ENCODE measurements at regions not wholly inside any gene's neighbourhood (a gene's known extent, or its start where the extent isn't known, plus 50 kb on each side); places are given as distances from the start of the nearest gene placed in this dataset.
"Not testable (repeated sequence)": the region's sequence is repeated elsewhere in the genome, so short reads cannot be mapped to it uniquely, and the experiment has no call there.

DNA sequence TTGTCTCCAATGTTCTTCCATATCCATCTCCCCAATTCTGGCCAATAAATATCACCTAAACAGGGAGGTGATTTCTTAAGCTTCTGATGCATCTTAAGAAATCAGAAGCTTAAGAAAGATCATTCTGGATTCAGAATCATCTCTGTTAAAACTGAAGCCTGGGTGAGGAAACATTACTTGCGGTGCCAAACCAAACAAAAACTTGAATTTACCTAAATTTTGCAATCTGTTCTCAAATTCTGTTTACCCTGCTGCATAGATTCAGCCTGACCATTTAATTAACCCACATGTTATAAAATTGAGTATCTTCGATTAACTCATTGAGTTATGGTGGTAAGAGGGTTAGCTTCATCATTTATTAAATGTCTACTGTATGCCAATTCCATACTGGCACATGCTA lies 204.4 kb upstream of the ZNF385D start:
- no peak overlapping the region for H2AFZ ChIP-seq (ENCODE audit: low read length)
- H3K9me2 ChIP-seq (ENCODE audit: low read depth, low read length): no peaks in the 10 kb centered on the region
- H3K79me2 ChIP-seq (ENCODE audit: insufficient read depth, low read length): no peaks in the 10 kb centered on the region
- no peak overlapping the region for H3K9ac ChIP-seq (ENCODE audit: low read length)
- H3K36me3 ChIP-seq (ENCODE audit: insufficient read depth, low read length): no peaks in the 10 kb centered on the region
- no peaks in the 10 kb centered on the region for H3K9me3 ChIP-seq (ENCODE audit: low read length)
- TF ChIP-seq, protein P1, sequence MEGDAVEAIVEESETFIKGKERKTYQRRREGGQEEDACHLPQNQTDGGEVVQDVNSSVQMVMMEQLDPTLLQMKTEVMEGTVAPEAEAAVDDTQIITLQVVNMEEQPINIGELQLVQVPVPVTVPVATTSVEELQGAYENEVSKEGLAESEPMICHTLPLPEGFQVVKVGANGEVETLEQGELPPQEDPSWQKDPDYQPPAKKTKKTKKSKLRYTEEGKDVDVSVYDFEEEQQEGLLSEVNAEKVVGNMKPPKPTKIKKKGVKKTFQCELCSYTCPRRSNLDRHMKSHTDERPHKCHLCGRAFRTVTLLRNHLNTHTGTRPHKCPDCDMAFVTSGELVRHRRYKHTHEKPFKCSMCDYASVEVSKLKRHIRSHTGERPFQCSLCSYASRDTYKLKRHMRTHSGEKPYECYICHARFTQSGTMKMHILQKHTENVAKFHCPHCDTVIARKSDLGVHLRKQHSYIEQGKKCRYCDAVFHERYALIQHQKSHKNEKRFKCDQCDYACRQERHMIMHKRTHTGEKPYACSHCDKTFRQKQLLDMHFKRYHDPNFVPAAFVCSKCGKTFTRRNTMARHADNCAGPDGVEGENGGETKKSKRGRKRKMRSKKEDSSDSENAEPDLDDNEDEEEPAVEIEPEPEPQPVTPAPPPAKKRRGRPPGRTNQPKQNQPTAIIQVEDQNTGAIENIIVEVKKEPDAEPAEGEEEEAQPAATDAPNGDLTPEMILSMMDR (IDR thresholded peaks at IDR 0.05; ENCODE audit: low read length): no peak
- no peak for TF ChIP-seq EZH2 (IDR thresholded peaks at IDR 0.05; ENCODE audit: borderline replicate concordance, low read length)
- no peaks in the 10 kb centered on the region for H3K4me1 ChIP-seq (ENCODE audit: insufficient read depth, low read length, severe bottlenecking)
- H3K27me3 ChIP-seq (ENCODE audit: insufficient read depth, low read length): no peaks in the 10 kb centered on the region
- no peak overlapping the region for H3K27ac ChIP-seq (ENCODE audit: low read depth, low read length, poor library complexity, severe bottlenecking)
- no peaks in the 10 kb centered on the region for H3F3A ChIP-seq (ENCODE audit: insufficient read depth, low read length)
- H4K20me1 ChIP-seq (ENCODE audit: insufficient read depth, low read length): no peaks in the 10 kb centered on the region
- no peak overlapping the region for H3K4me2 ChIP-seq (ENCODE audit: low read length)
- H3K4me3 ChIP-seq (ENCODE audit: low read depth, low read length, poor library complexity, severe bottlenecking): no peak overlapping the region

DNA sequence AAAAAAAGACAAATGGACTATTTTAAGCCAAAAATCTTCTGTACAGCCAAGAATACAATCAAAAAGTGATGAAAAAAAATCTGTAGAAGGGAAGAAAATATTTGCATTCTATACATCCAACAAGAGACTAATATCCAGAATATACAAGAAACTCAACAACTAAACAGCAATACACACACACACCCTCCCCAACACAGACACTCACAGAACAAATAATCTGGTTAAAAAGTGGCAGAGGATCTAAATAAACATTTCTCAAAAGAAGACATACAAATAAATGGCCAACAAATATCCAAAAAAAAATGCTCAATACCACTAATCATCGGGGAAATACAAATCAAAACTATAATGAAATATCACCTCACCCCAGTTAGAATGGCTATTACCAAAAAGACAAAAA lies 209.0 kb upstream of the ZNF385D start:
- no peak for TF ChIP-seq EZH2 (IDR thresholded peaks at IDR 0.05; ENCODE audit: borderline replicate concordance, low read length)
- TF ChIP-seq, protein P1 (IDR thresholded peaks at IDR 0.05; ENCODE audit: low read length): no peak
- no peak overlapping the region for H3K9ac ChIP-seq (ENCODE audit: low read length)

DNA sequence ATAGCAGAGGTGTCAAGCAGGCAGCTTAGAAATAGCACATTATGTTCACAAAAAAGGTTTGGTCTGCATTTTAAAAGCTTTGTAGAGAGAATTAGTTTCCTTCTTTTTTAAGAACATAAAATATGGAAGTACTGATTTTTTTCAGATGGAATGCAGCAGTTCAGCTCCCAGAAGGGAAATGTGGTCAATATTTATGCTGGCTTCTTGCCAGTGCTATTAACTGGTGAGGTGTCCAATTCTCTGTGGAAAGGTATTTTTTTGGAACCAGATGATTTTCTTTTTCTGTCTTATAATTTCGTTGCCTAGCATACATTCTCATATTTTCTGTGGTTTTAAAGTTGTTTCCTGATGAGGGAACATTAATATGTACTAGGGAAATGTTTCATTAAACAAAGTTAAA lies 211.4 kb upstream of the ZNF385D start:
- no peak overlapping the region for H2AFZ ChIP-seq (ENCODE audit: low read length)
- no peaks in the 10 kb centered on the region for H3K79me2 ChIP-seq (ENCODE audit: insufficient read depth, low read length)
- no peaks in the 10 kb centered on the region for H3F3A ChIP-seq (ENCODE audit: insufficient read depth, low read length)
- H3K4me1 ChIP-seq (ENCODE audit: insufficient read depth, low read length, severe bottlenecking): no peaks in the 10 kb centered on the region
- H4K20me1 ChIP-seq (ENCODE audit: insufficient read depth, low read length): no peaks in the 10 kb centered on the region
- H3K36me3 ChIP-seq (ENCODE audit: insufficient read depth, low read length): no peaks in the 10 kb centered on the region
- no peaks in the 10 kb centered on the region for H3K9me3 ChIP-seq (ENCODE audit: low read length)
- no peaks in the 10 kb centered on the region; the same call in 1 of the 2 replicates for H3K27me3 ChIP-seq (ENCODE audit: insufficient read depth, low read length)
- H3K9me2 ChIP-seq (ENCODE audit: low read depth, low read length): no peaks in the 10 kb centered on the region
- TF ChIP-seq EZH2 (IDR thresholded peaks at IDR 0.05; ENCODE audit: borderline replicate concordance, low read length): no peak
- TF ChIP-seq, protein P1 (IDR thresholded peaks at IDR 0.05; ENCODE audit: low read length): no peak
- H3K9ac ChIP-seq (ENCODE audit: low read length): no peak overlapping the region
- H3K4me3 ChIP-seq (ENCODE audit: low read depth, low read length, poor library complexity, severe bottlenecking): no peak overlapping the region
- H3K4me2 ChIP-seq (ENCODE audit: low read length): no peak overlapping the region
- no peak overlapping the region for H3K27ac ChIP-seq (ENCODE audit: low read depth, low read length, poor library complexity, severe bottlenecking)

More for the DNA sequence above, 209.0 kb upstream of the ZNF385D start:
- Histone ChIP-seq H3K27ac (ENCODE audit: low read depth, low read length, poor library complexity, severe bottlenecking) (no peak overlapping the region), H3K4me3 (ENCODE audit: low read depth, low read length, poor library complexity, severe bottlenecking) (no peak overlapping the region), H3K9me3 (ENCODE audit: low read length) (no peaks in the 10 kb centered on the region), H2AFZ (ENCODE audit: low read length) (no peak overlapping the region), H3K9me2 (ENCODE audit: low read depth, low read length) (no peaks in the 10 kb centered on the region), H3K27me3 (ENCODE audit: insufficient read depth, low read length) (no peaks in the 10 kb centered on the region), H4K20me1 (ENCODE audit: insufficient read depth, low read length) (no peaks in the 10 kb centered on the region), H3K4me2 (ENCODE audit: low read length) (no peak overlapping the region), H3K36me3 (ENCODE audit: insufficient read depth, low read length) (no peaks in the 10 kb centered on the region), H3F3A (ENCODE audit: insufficient read depth, low read length) (no peaks in the 10 kb centered on the region), H3K4me1 (ENCODE audit: insufficient read depth, low read length, severe bottlenecking) (no peaks in the 10 kb centered on the region), H3K79me2 (ENCODE audit: insufficient read depth, low read length) (no peaks in the 10 kb centered on the region)

DNA sequence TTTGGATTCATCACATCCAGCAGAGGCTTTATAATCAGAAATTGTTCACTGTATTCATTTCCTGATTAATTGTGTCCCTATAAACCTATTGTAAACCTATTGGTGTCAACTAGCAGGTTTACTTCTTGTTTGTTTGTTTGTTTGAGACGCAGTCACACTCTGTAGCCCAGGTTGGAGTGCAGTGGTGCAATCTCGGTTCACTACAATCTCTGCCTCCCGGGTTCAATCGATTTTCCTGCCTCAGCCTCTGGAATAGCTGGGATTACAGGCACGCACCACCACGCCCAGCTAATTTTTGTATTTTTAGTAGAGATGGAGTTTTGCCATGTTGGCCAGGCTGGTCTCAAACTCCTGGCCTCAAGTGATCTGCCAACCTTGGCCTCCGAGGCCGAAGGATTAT lies 215.4 kb upstream of the ZNF385D start:
- not testable (repeated sequence) for H3K36me3 ChIP-seq (ENCODE audit: insufficient read depth, low read length); H4K20me1 ChIP-seq (ENCODE audit: insufficient read depth, low read length); H3K4me2 ChIP-seq (ENCODE audit: low read length); H3K27me3 ChIP-seq (ENCODE audit: insufficient read depth, low read length); H3K9me3 ChIP-seq (ENCODE audit: low read length); H3K79me2 ChIP-seq (ENCODE audit: insufficient read depth, low read length); H3K27ac ChIP-seq (ENCODE audit: low read depth, low read length, poor library complexity, severe bottlenecking); H3F3A ChIP-seq (ENCODE audit: insufficient read depth, low read length); H3K9ac ChIP-seq (ENCODE audit: low read length); H3K4me1 ChIP-seq (ENCODE audit: insufficient read depth, low read length, severe bottlenecking); H3K9me2 ChIP-seq (ENCODE audit: low read depth, low read length); H2AFZ ChIP-seq (ENCODE audit: low read length); H3K4me3 ChIP-seq (ENCODE audit: low read depth, low read length, poor library complexity, severe bottlenecking)
